H9 (cell line): ENCODE measurements at regions not wholly inside any gene's neighbourhood (a gene's known extent, or its start where the extent isn't known, plus 50 kb on each side); places are given as distances from the start of the nearest gene placed in this dataset.

Experiments
- DNase-seq: peaks from one replicate; pipeline ENCODE4 v3.0.0-alpha.2; 2017
- H2AFZ ChIP-seq: one replicate; pipeline ENCODE4 v1.6.1; 2013; ENCODE audit warnings: mild to moderate bottlenecking, low read length, control low read depth, moderate library complexity
- H2AK5ac ChIP-seq: 2 replicates; pipeline ENCODE4 v1.6.1; 2013; ENCODE audit warnings: low read length, control low read depth, mixed read lengths; ENCODE audit not compliant: insufficient read length
- H2BK120ac ChIP-seq: one replicate; pipeline ENCODE4 v1.6.1; 2013; ENCODE audit warnings: low read depth, mild to moderate bottlenecking, low read length, control low read depth, inconsistent platforms; ENCODE audit not compliant: poor library complexity, severe bottlenecking
- H2BK12ac ChIP-seq: 2 replicates; pipeline ENCODE4 v1.6.1; 2013; ENCODE audit warnings: low read length, control low read depth, mixed read lengths, low read depth; ENCODE audit not compliant: insufficient read length
- H2BK15ac ChIP-seq: 2 replicates; pipeline ENCODE4 v1.6.1; 2013; ENCODE audit warnings: low read depth, low read length, control low read depth
- H2BK20ac ChIP-seq: one replicate; pipeline ENCODE4 v1.6.1; 2013; ENCODE audit warnings: low read depth, mild to moderate bottlenecking, low read length, control low read depth, inconsistent platforms; ENCODE audit not compliant: poor library complexity, severe bottlenecking
- H2BK5ac ChIP-seq: 2 replicates; pipeline ENCODE4 v1.6.1; 2013; ENCODE audit warnings: low read length, control low read depth, mixed read lengths; ENCODE audit not compliant: insufficient read length
- H3K14ac ChIP-seq: 2 replicates; pipeline ENCODE4 v1.6.1; 2013; ENCODE audit warnings: low read length, control low read depth; ENCODE audit not compliant: insufficient read depth
- H3K18ac ChIP-seq: 2 replicates; pipeline ENCODE4 v1.6.1; 2013; ENCODE audit warnings: low read depth, mild to moderate bottlenecking, mixed read lengths, low read length, control low read depth; ENCODE audit not compliant: insufficient read length
- H3K23ac ChIP-seq: 2 replicates; pipeline ENCODE4 v1.6.1; 2013; ENCODE audit warnings: low read length, control low read depth, mixed read lengths, low read depth; ENCODE audit not compliant: insufficient read length
- H3K23me2 ChIP-seq: 2 replicates; pipeline ENCODE4 v1.6.1; 2013; ENCODE audit warnings: low read depth, mild to moderate bottlenecking, mixed read lengths, low read length, control low read depth; ENCODE audit not compliant: insufficient read length, poor library complexity, severe bottlenecking
- H3K27ac ChIP-seq: 2 replicates; pipeline ENCODE4 v1.5.1; 2013; ENCODE audit warnings: low read length, control low read depth, mixed read lengths, low read depth; ENCODE audit not compliant: insufficient read length
- H3K27me3 ChIP-seq: 2 replicates; pipeline ENCODE4 v1.6.1; 2013; ENCODE audit warnings: low read length, control low read depth, inconsistent platforms; ENCODE audit not compliant: insufficient read depth
- H3K4ac ChIP-seq: 2 replicates; pipeline ENCODE4 v1.6.1; 2013; ENCODE audit warnings: low read depth, mild to moderate bottlenecking, control low read depth, inconsistent platforms, low read length, moderate library complexity
- H3K4me1 ChIP-seq: 2 replicates; pipeline ENCODE4 v1.6.1; 2013; ENCODE audit warnings: low read length, control low read depth, inconsistent platforms; ENCODE audit not compliant: insufficient read depth
- H3K4me2 ChIP-seq: 2 replicates; pipeline ENCODE4 v1.6.1; 2013; ENCODE audit warnings: low read length, control low read depth, mixed read lengths; ENCODE audit not compliant: insufficient read length, insufficient read depth
- H3K56ac ChIP-seq: 2 replicates; pipeline ENCODE4 v1.6.1; 2013; ENCODE audit warnings: low read depth, mild to moderate bottlenecking, mixed read lengths, low read length, control low read depth; ENCODE audit not compliant: insufficient read length
- H3K79me1 ChIP-seq: 2 replicates; pipeline ENCODE4 v1.6.1; 2013; ENCODE audit warnings: low read depth, mild to moderate bottlenecking, moderate library complexity, low read length, control low read depth, inconsistent platforms; ENCODE audit not compliant: insufficient read depth, poor library complexity, severe bottlenecking
- H3K79me2 ChIP-seq: 2 replicates; pipeline ENCODE4 v1.6.1; 2013; ENCODE audit warnings: low read length, control low read depth, inconsistent platforms; ENCODE audit not compliant: insufficient read depth
- H3K9ac ChIP-seq: 2 replicates; pipeline ENCODE4 v1.6.1; 2013; ENCODE audit warnings: low read length, control low read depth, mixed read lengths; ENCODE audit not compliant: insufficient read length; ENCODE audit errors: extremely low read depth
- H3K9me3 ChIP-seq: one replicate; pipeline ENCODE4 v1.6.1; 2013; ENCODE audit warnings: low read depth, low read length, inconsistent platforms; ENCODE audit not compliant: control insufficient read depth
- H3T11ph ChIP-seq: one replicate; pipeline ENCODE4 v1.6.1; 2013; ENCODE audit warnings: mild to moderate bottlenecking, low read length, control low read depth, inconsistent platforms
- H4K20me1 ChIP-seq: one replicate; pipeline ENCODE4 v1.6.1; 2013; ENCODE audit not compliant: control insufficient read depth, insufficient read length, insufficient read depth
- H4K5ac ChIP-seq: 2 replicates; pipeline ENCODE4 v1.6.1; 2013; ENCODE audit warnings: low read depth, mild to moderate bottlenecking, mixed read lengths, low read length, control low read depth; ENCODE audit not compliant: insufficient read length
- H4K8ac ChIP-seq: replicated peaks from 2 replicates; pipeline ENCODE4 v1.6.1; 2013; ENCODE audit warnings: low read length, control low read depth, mixed read lengths, low read depth; ENCODE audit not compliant: insufficient read length
- H4K91ac ChIP-seq: 2 replicates; pipeline ENCODE4 v1.6.1; 2013; ENCODE audit warnings: low read depth, mild to moderate bottlenecking, moderate library complexity, mixed read lengths, low read length, control low read depth; ENCODE audit not compliant: insufficient read length
- H3K27ac Mint-ChIP-seq, 3 experiments: 2 replicates in 2 of 3; 3 replicates in 1 of 3; pipeline ENCODE4 v1.8.0; 2020 to 2021; ENCODE audit warnings: mixed read lengths in 3 of 3, mild to moderate bottlenecking in 1 of 3, moderate library complexity in 1 of 3
- H3K27me3 Mint-ChIP-seq: 2 replicates; pipeline ENCODE4 v1.8.0; 2021; ENCODE audit warnings: low read depth, mild to moderate bottlenecking, moderate library complexity, mixed read lengths
- H3K36me3 Mint-ChIP-seq, 3 experiments: 2 replicates in 2 of 3; 3 replicates in 1 of 3; pipeline ENCODE4 v1.8.0; 2020 to 2021; ENCODE audit warnings: low read depth in 3 of 3, mixed read lengths in 3 of 3; ENCODE audit not compliant: insufficient read depth in 1 of 3
- H3K4me1 Mint-ChIP-seq, 2 experiments: 2 replicates each; pipeline ENCODE4 v1.8.0; 2020; ENCODE audit warnings: mixed read lengths in 2 of 2
- H3K4me3 Mint-ChIP-seq, 2 experiments: 2 replicates in 1 of 2; 3 replicates in 1 of 2; pipeline ENCODE4 v1.8.0; 2020 to 2021; ENCODE audit warnings: mild to moderate bottlenecking in 2 of 2, mixed read lengths in 2 of 2, moderate library complexity in 1 of 2
- H3K9me3 Mint-ChIP-seq, 2 experiments: 2 replicates in 1 of 2; 3 replicates in 1 of 2; pipeline ENCODE4 v1.8.0; 2020; ENCODE audit warnings: mild to moderate bottlenecking in 2 of 2, mixed read lengths in 2 of 2, moderate library complexity in 1 of 2
- WGBS: extraction: QIAGEN DNeasy Blood & Tissue Kit; methylation state at CpG from one replicate; pipeline ENCODE4 v1.1.7; 2013; ENCODE audit warnings: missing lambda C conversion rate, low lambda C conversion rate, mixed read lengths; ENCODE audit not compliant: insufficient read length; ENCODE audit errors: extremely low coverage; 5-methylcytosine and 5-hydroxymethylcytosine counted together
- TF ChIP-seq, protein P1 (sequence below): fragments of 200-600 bp; sonication (generic); conservative IDR thresholded peaks from 3 replicates; pipeline ENCODE4 v1.8.0; 2021; ENCODE audit warnings: antibody characterized with exemption, mild to moderate bottlenecking

DNA sequence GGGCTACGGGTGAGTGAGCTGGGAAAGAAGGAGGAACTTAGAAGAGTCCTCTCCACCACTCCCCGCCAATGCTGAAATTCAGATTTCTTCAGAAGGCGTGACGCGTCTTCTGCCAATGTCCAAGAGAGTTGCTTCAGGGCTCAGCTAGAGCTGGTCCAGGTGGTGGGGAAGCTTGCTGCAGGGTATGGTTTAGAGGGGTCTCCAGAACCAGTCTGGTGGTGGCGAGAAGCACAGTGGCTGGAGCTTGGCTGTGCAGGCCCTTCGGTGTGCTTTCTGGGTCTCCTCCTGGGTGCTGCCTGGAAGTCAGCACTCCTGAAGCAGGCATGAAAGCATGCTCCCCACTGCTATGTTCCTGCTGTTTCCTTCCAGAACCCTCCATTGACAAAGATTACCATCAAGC, 387.2 kb downstream of the PTPRU start:
- Histone ChIP-seq H3K56ac (no peak overlapping the region), H4K20me1 (no peaks in the 10 kb centered on the region), H2BK120ac (no peak overlapping the region), H2AK5ac (no peak overlapping the region), H2BK5ac (no peak overlapping the region), H3K23ac (no peak overlapping the region), H3K27ac (no peak overlapping the region), H4K8ac (no peak overlapping the region), H3T11ph (no peak overlapping the region), H3K23me2 (no peaks in the 10 kb centered on the region), H2AFZ (no peak overlapping the region), H3K79me1 (no peaks in the 10 kb centered on the region), H3K27me3 (no peaks in the 10 kb centered on the region), H3K9ac (no peak overlapping the region), H3K9me3 (no peaks in the 10 kb centered on the region), H3K79me2 (no peaks in the 10 kb centered on the region), H3K4me1 (no peaks in the 10 kb centered on the region), H3K4me2 (no peak overlapping the region), H3K14ac (no peak overlapping the region), H2BK15ac (no peak overlapping the region), H4K5ac (no peak overlapping the region), H3K4ac (no peak overlapping the region), H2BK20ac (no peak overlapping the region), H2BK12ac (no peak overlapping the region), H4K91ac (no peak overlapping the region), H3K18ac (no peak overlapping the region)
- 0 out of 7 replicates have a peak, but pooled peaks cover 0 to 2% (median 0%) of the 10 kb centered on the region in 3 experiments for H3K36me3 Mint-ChIP-seq
- H3K9me3 Mint-ChIP-seq, result no peaks in the 10 kb centered on the region
- H3K4me1 Mint-ChIP-seq, result peaks cover 0 to 3% of the 10 kb centered on the region in 2 experiments; a peak in 2 of 4 replicates
- no CpG with 5 or more reads among the region's 7 CpGs for WGBS
- no peak overlapping the region for H3K27ac Mint-ChIP-seq
- TF ChIP-seq, protein P1, sequence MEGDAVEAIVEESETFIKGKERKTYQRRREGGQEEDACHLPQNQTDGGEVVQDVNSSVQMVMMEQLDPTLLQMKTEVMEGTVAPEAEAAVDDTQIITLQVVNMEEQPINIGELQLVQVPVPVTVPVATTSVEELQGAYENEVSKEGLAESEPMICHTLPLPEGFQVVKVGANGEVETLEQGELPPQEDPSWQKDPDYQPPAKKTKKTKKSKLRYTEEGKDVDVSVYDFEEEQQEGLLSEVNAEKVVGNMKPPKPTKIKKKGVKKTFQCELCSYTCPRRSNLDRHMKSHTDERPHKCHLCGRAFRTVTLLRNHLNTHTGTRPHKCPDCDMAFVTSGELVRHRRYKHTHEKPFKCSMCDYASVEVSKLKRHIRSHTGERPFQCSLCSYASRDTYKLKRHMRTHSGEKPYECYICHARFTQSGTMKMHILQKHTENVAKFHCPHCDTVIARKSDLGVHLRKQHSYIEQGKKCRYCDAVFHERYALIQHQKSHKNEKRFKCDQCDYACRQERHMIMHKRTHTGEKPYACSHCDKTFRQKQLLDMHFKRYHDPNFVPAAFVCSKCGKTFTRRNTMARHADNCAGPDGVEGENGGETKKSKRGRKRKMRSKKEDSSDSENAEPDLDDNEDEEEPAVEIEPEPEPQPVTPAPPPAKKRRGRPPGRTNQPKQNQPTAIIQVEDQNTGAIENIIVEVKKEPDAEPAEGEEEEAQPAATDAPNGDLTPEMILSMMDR, result no peak
- no peak overlapping the region for H3K4me3 Mint-ChIP-seq
- 0 out of 2 replicates have a peak, but pooled peaks cover 1% of the 10 kb centered on the region for H3K27me3 Mint-ChIP-seq
- DNase-seq, result no peak
